CD14-positive monocyte (primary cell): ENCODE measurements at regions not wholly inside any gene's neighbourhood (a gene's known extent, or its start where the extent isn't known, plus 50 kb on each side); places are given as distances from the start of the nearest gene placed in this dataset.

Experiments
- DNase-seq, 3 donors: peaks; one replicate each; pipeline ENCODE4 v3.0.0-alpha.2; 2011 to 2022
- H2AFZ ChIP-seq: 2 replicates; pipeline ENCODE4 v1.6.0; 2012; ENCODE audit warnings: mild to moderate bottlenecking, low read depth, low read length, inconsistent platforms; ENCODE audit not compliant: insufficient read depth, poor library complexity, severe bottlenecking
- H3K27ac ChIP-seq, 2 donors: 1 replicate in 1 of 2; 2 replicates in 1 of 2; pipeline ENCODE4 v1.5.1; 2012 to 2013; ENCODE audit warnings: low read length in 2 of 2, control low read depth in 1 of 2, inconsistent platforms in 1 of 2, low read depth in 1 of 2, mild to moderate bottlenecking in 1 of 2
- H3K27me3 ChIP-seq, 2 donors: one replicate each; pipeline versions ENCODE4 v1.6.0 to v1.6.1; 2011 to 2013; ENCODE audit warnings: low read length in 2 of 2; ENCODE audit not compliant: control insufficient read depth in 2 of 2, insufficient read depth in 2 of 2
- H3K36me3 ChIP-seq, 2 donors: replicated peaks in 1 of 2; 1 replicate in 1 of 2; 2 replicates in 1 of 2; pipeline versions ENCODE4 v1.5.1 to v1.6.1; 2012 to 2013; ENCODE audit warnings: low read length in 2 of 2, control low read depth in 1 of 2, inconsistent platforms in 1 of 2, mild to moderate bottlenecking in 1 of 2; ENCODE audit not compliant: insufficient read depth in 2 of 2, control insufficient read depth in 1 of 2
- H3K4me1 ChIP-seq, 2 donors: 1 replicate in 1 of 2; 2 replicates in 1 of 2; pipeline versions ENCODE4 v1.5.1 to v1.6.1; 2012 to 2013; ENCODE audit warnings: low read length in 2 of 2, control low read depth in 1 of 2, inconsistent platforms in 1 of 2, mild to moderate bottlenecking in 1 of 2, moderate library complexity in 1 of 2; ENCODE audit not compliant: insufficient read depth in 2 of 2, control insufficient read depth in 1 of 2
- H3K4me2 ChIP-seq: replicated peaks from 2 replicates; pipeline ENCODE3; 2012; ENCODE audit warnings: low read length, moderate library complexity, mild to moderate bottlenecking; ENCODE audit not compliant: poor library complexity, severe bottlenecking; ENCODE audit errors: extremely low read depth
- H3K4me3 ChIP-seq, 3 experiments: fragments of 200-600 bp in 1 of 3; sonication (generic) in 1 of 3; replicated peaks in 1 of 3; 1 replicate in 2 of 3; 2 replicates in 1 of 3; pipeline ENCODE4 v1.5.1; 2011 to 2013; ENCODE audit warnings: low read length in 3 of 3, mild to moderate bottlenecking in 3 of 3, control low read depth in 2 of 3, low read depth in 2 of 3, inconsistent platforms in 1 of 3, moderate library complexity in 1 of 3
- H3K79me2 ChIP-seq: 2 replicates; pipeline ENCODE4 v1.6.0; 2012; ENCODE audit warnings: mild to moderate bottlenecking, control low read depth, inconsistent platforms, low read length, moderate library complexity; ENCODE audit not compliant: insufficient read depth
- H3K9ac ChIP-seq: 2 replicates; pipeline ENCODE4 v1.6.0; 2017; ENCODE audit warnings: low read length, mild to moderate bottlenecking; ENCODE audit not compliant: insufficient read depth, poor library complexity, severe bottlenecking
- H3K9me3 ChIP-seq, 2 donors: replicated peaks in 1 of 2; 1 replicate in 1 of 2; 2 replicates in 1 of 2; pipeline versions ENCODE4 v1.5.1 to v1.6.1; 2012 to 2013; ENCODE audit warnings: low read length in 2 of 2, control low read depth in 1 of 2; ENCODE audit not compliant: control insufficient read depth in 1 of 2, insufficient read depth in 1 of 2
- H4K20me1 ChIP-seq: 2 replicates; pipeline ENCODE4 v1.6.0; 2012; ENCODE audit warnings: mild to moderate bottlenecking, low read length, control low read depth, moderate library complexity; ENCODE audit not compliant: insufficient read depth
- H3K27ac Mint-ChIP-seq, 7 donors: one replicate each; pipeline ENCODE4 v1.8.0; 2020; ENCODE audit warnings: mild to moderate bottlenecking in 7 of 7, mixed read lengths in 7 of 7, moderate library complexity in 6 of 7, inconsistent platforms in 2 of 7
- H3K27me3 Mint-ChIP-seq, 3 donors: one replicate each; pipeline ENCODE4 v1.8.0; 2021 to 2022; ENCODE audit warnings: low read depth in 3 of 3, mild to moderate bottlenecking in 3 of 3, mixed read lengths in 3 of 3, moderate library complexity in 3 of 3, inconsistent platforms in 1 of 3
- H3K36me3 Mint-ChIP-seq, 2 donors: one replicate each; pipeline ENCODE4 v1.8.0; 2020; ENCODE audit warnings: mixed read lengths in 2 of 2, inconsistent platforms in 1 of 2, mild to moderate bottlenecking in 1 of 2
- H3K4me1 Mint-ChIP-seq: one replicate; pipeline ENCODE4 v1.8.0; 2020; ENCODE audit warnings: mild to moderate bottlenecking, mixed read lengths
- H3K4me3 Mint-ChIP-seq, 2 donors: one replicate each; pipeline ENCODE4 v1.8.0; 2020; ENCODE audit warnings: mild to moderate bottlenecking in 2 of 2, mixed read lengths in 2 of 2, moderate library complexity in 1 of 2
- H3K9me3 Mint-ChIP-seq, 7 donors: one replicate each; pipeline ENCODE4 v1.8.0; 2020 to 2022; ENCODE audit warnings: mixed read lengths in 7 of 7, mild to moderate bottlenecking in 6 of 7, moderate library complexity in 6 of 7, inconsistent platforms in 2 of 7
- WGBS: methylation state at CpG from one replicate; pipeline ENCODE4 v1.1.5; 2013; ENCODE audit warnings: missing lambda C conversion rate; ENCODE audit not compliant: insufficient coverage; 5-methylcytosine and 5-hydroxymethylcytosine counted together
- intact Hi-C, 2 donors: fragments of 100-400 bp; cut with micrococcal nuclease; formaldehyde crosslinking; loops; one replicate each; pipeline versions ENCODE4 v1.15.0 to v1.15.1; 2023
- TF ChIP-seq, protein P1 (sequence below): fragments of 200-600 bp; IDR thresholded peaks from one replicate; pipeline ENCODE4 v1.8.0; 2022; ENCODE audit warnings: antibody characterized with exemption, mild to moderate bottlenecking

DNA sequence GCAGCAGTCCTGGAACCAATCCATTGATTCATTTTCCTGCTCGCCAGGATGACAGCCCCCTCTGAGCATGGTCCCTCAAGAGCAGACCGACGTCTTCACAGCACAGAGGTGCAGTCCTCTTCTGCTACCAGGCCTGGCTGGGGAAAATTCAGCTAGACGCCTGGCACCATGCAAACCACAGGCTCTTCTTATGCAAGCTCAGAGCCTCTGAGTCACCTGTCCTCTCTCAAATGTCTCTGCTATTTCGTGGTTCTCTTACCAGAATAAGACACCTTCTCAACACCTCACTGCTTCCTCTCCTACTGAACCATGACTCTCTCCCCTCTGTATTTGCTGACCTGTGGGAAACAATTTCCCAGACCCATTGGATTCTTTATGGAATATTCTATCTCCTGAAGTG, 79.8 kb upstream of the CYRIA start:
- Histone ChIP-seq H3K27me3 (no peaks in the 10 kb centered on the region), H3K79me2 (no peaks in the 10 kb centered on the region), H3K4me3 (no peak overlapping the region), H3K36me3 (no peaks in the 10 kb centered on the region), H3K27ac (no peak overlapping the region), H3K4me2 (no peak overlapping the region), H2AFZ (no peak overlapping the region), H3K9me3 (no peaks in the 10 kb centered on the region), H3K4me1 (peaks cover 2 to 4% of the 10 kb centered on the region in 2 donors), H3K9ac (no peak overlapping the region), H4K20me1 (no peaks in the 10 kb centered on the region)
- Mint-ChIP-seq H3K4me3 (no peak overlapping the region), H3K27me3 (peaks cover 0 to 7% (median 2%) of the 10 kb centered on the region in 3 donors), H3K9me3 (peaks cover 0 to 2% (median 0%) of the 10 kb centered on the region in 7 donors), H3K27ac (peak overlapping the region in 1 of 7 donors; percentile 1), H3K36me3 (no peaks in the 10 kb centered on the region), H3K4me1 (peaks cover 17% of the 10 kb centered on the region)
- WGBS, result 67% methylated on average over 5 of the region's 5 CpGs
- intact Hi-C loops, result no loop called here
- TF ChIP-seq, protein P1, sequence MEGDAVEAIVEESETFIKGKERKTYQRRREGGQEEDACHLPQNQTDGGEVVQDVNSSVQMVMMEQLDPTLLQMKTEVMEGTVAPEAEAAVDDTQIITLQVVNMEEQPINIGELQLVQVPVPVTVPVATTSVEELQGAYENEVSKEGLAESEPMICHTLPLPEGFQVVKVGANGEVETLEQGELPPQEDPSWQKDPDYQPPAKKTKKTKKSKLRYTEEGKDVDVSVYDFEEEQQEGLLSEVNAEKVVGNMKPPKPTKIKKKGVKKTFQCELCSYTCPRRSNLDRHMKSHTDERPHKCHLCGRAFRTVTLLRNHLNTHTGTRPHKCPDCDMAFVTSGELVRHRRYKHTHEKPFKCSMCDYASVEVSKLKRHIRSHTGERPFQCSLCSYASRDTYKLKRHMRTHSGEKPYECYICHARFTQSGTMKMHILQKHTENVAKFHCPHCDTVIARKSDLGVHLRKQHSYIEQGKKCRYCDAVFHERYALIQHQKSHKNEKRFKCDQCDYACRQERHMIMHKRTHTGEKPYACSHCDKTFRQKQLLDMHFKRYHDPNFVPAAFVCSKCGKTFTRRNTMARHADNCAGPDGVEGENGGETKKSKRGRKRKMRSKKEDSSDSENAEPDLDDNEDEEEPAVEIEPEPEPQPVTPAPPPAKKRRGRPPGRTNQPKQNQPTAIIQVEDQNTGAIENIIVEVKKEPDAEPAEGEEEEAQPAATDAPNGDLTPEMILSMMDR, result no peak
- DNase-seq, result peak in 2 of 3 donors; percentile 12 to 24

DNA sequence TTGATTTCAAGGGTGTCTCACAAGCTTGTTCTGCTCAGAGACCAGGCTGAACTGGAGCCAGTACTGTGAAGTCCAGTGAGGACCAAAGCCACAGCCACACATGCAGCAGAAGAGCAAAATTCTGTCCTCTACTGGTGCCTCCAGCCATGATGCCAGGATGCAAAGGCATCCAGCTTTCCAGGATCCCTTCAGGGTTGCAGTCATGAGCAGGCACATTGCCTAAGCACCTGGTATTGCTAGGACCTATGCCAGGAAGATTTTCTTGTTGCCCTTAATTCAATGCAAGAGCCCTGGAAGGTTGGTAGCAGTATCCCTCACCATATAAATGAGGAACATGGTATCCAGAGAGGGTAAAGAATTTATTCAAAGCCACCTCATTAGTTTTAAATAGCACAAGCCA, 78.9 kb upstream of the CYRIA start:
- H3K27me3 Mint-ChIP-seq, result peaks cover 0 to 7% (median 2%) of the 10 kb centered on the region in 3 donors
- Histone ChIP-seq H3K36me3 (no peaks in the 10 kb centered on the region), H3K4me2 (no peak overlapping the region), H3K27ac (no peak overlapping the region), H3K27me3 (no peaks in the 10 kb centered on the region), H3K79me2 (no peaks in the 10 kb centered on the region), H3K9ac (no peak overlapping the region), H3K4me3 (no peak overlapping the region), H3K9me3 (no peaks in the 10 kb centered on the region), H4K20me1 (no peaks in the 10 kb centered on the region), H2AFZ (no peak overlapping the region), H3K4me1 (peaks cover 2 to 4% of the 10 kb centered on the region in 2 donors)
- H3K4me1 Mint-ChIP-seq, result peaks cover 17% of the 10 kb centered on the region
- intact Hi-C loops, result no loop called here
- peaks cover 0 to 2% (median 0%) of the 10 kb centered on the region in 7 donors for H3K9me3 Mint-ChIP-seq
- no peak for DNase-seq
- no peak overlapping the region for H3K27ac Mint-ChIP-seq
- TF ChIP-seq, protein P1, result no peak
- H3K4me3 Mint-ChIP-seq, result no peak overlapping the region
- no peaks in the 10 kb centered on the region for H3K36me3 Mint-ChIP-seq
